ENCODE measurements at regions not wholly inside any gene's neighbourhood (a gene's known extent, or its start where the extent isn't known, plus 50 kb on each side); places are given as distances from the start of the nearest gene placed in this dataset.
A peak's percentile ranks its signal among the peaks of the same experiment; 100 is the strongest.
"Not testable (repeated sequence)": the region's sequence is repeated elsewhere in the genome, so short reads cannot be mapped to it uniquely, and the experiment has no call there.

GRCh38 chrX:110962451-110962850 is 133.5 kb upstream of the PAK3 start:
- DNase-seq, result no peak

- no peak for DNase-seq
Measured at GRCh38 chrX:110955706-110956105, 140.3 kb upstream of the PAK3 start.

GRCh38 chrX:110954428-110955100 is 141.4 kb upstream of the PAK3 start:
- DNase-seq, result no peak

GRCh38 chrX:110951472-110952269 is 144.3 kb upstream of the PAK3 start:
- no peak for DNase-seq

GRCh38 chrX:110944751-110945675 is 149.4 kb upstream of the CHRDL1 start:
- no peak for DNase-seq

GRCh38 chrX:110944311-110944750 is 148.7 kb upstream of the CHRDL1 start:
- DNase-seq, result no peak

GRCh38 chrX:110941906-110942305 is 146.3 kb upstream of the CHRDL1 start:
- no peak for DNase-seq

GRCh38 chrX:110938977-110939732 is 143.5 kb upstream of the CHRDL1 start:
- no peak for DNase-seq

- DNase-seq, result no peak
Measured at GRCh38 chrX:110924871-110925270, 129.3 kb upstream of the CHRDL1 start.

GRCh38 chrX:110920991-110921390 is 125.4 kb upstream of the CHRDL1 start:
- DNase-seq, result no peak

GRCh38 chrX:110915570-110915969 is 120.0 kb upstream of the CHRDL1 start:
- DNase-seq, result no peak

GRCh38 chrX:110915111-110915510 is 119.5 kb upstream of the CHRDL1 start:
- DNase-seq, result peak; percentile 35

GRCh38 chrX:110914281-110914680 is 118.7 kb upstream of the CHRDL1 start:
- DNase-seq, result no peak

GRCh38 chrX:110904747-110905146 is 109.1 kb upstream of the CHRDL1 start:
- DNase-seq, result not testable (repeated sequence)

GRCh38 chrX:110881971-110882370 is 86.4 kb upstream of the CHRDL1 start:
- no peak for DNase-seq

- no peak for DNase-seq
Measured at GRCh38 chrX:110877326-110877725, 81.7 kb upstream of the CHRDL1 start.

GRCh38 chrX:110871839-110872238 is 76.2 kb upstream of the CHRDL1 start:
- no peak for DNase-seq

- DNase-seq, result no peak
Measured at GRCh38 chrX:110866421-110866820, 70.8 kb upstream of the CHRDL1 start.

- DNase-seq, result no peak
Measured at GRCh38 chrX:110863883-110864282, 68.3 kb upstream of the CHRDL1 start.

GRCh38 chrX:110858565-110858964 is 62.9 kb upstream of the CHRDL1 start:
- no peak for DNase-seq

- DNase-seq, result peak; percentile 18
Measured at GRCh38 chrX:110853610-110854009, 58.0 kb upstream of the CHRDL1 start.

- no peak for DNase-seq
Measured at GRCh38 chrX:110852180-110852579, 56.6 kb upstream of the CHRDL1 start.

All from hindlimb muscle (tissue), 1 donor.